ENCODE measurements at regions not wholly inside any gene's neighbourhood (a gene's known extent, or its start where the extent isn't known, plus 50 kb on each side); places are given as distances from the start of the nearest gene placed in this dataset.

DNA sequence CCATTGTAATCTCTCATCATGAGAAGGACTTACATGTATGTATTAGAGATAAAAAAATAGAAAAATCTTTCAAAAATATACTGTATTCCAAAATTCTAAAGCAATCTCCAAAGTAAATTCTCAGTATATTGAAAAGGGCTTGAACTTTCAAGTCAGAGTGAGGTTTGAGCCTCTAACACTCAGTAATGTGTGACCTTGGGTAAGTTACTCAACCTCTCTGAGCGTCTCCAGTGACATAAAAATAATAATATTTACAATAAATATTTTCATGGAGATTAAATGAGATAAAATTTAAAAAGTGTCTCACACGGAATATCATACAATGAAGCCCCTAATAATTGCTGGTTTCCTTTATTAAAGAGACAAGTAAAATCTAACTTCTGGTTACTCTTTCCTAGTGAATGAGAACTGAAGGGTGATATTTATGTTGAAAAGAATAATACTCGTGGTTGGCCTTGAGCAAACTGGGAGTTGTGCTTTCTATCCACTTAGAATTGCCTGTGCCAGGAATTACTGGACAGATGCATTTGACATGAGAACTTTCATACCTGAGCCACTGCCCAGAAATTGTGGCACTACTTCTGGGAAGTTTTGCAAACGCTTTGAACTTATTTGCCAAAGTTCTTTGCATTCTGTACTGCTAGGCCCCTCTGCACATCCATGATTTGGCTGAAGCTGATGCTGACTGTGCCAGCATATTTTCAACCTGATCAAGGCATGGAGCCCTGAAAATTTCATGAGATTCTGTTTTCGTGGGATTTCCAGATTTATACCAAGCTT is 933.7 kb downstream of the GALC start:
- no peak overlapping the region for H3K4me3 ChIP-seq (ENCODE audit: low read depth, low read length)
- TF ChIP-seq CTCF (IDR thresholded peaks at IDR 0.05; ENCODE audit: insufficient read depth, low read depth, low read length, missing control alignments): no peak
- no peak for DNase-seq (ENCODE audit: low read depth)

DNA sequence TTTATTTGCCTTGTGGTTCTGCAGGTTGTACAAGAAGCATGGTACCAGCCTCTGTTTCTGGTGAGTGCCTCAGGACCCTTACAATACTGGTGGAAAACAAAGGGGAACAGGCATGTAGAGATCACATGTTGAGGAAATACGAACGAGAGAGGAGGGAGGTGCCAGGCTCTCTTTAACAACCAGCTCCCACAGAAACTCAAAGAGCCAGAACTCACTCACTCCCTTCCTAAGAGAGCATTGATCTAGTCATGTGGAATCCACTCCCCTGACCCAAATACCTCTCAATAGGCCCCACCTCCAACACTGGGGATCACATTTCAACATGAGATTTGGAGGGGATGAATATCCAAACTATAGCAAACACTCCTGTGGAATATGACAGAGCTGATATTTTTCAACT is 938.0 kb downstream of the GALC start:
- TF ChIP-seq CTCF (IDR thresholded peaks at IDR 0.05; ENCODE audit: insufficient read depth, low read depth, low read length, missing control alignments): no peak
- DNase-seq (ENCODE audit: low read depth): no peak
- no peak overlapping the region for H3K4me3 ChIP-seq (ENCODE audit: low read depth, low read length)

DNA sequence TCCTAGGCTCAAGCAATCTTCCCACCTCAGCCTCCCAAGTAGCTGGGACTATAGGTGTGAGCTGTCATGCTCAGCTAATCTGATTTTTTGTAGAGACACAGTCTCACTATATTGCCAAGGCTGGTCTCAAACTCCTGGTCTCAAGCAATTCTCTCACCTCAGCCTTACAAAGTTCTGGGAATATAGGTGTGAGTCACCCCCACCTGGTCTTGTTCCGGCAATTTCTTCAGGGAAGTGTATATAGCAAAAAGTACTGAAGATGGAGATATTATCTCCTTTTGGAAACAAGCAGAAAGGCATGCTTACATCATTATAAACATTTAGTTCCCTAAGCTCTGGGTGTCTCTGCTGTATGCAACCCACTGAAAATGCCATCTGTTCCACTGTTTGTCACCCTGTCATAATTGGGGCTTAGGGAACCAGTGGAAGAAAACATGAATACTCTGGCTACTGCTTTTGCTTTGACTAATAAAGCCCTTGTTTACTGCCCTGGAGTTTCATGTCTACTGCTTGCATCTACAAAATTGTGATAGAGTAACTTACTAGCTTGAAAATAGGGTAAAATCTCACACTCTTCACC is 940.2 kb downstream of the GALC start:
- H3K4me3 ChIP-seq (ENCODE audit: low read depth, low read length): no peak overlapping the region
- TF ChIP-seq CTCF (IDR thresholded peaks at IDR 0.05; ENCODE audit: insufficient read depth, low read depth, low read length, missing control alignments): no peak
- no peak for DNase-seq (ENCODE audit: low read depth)

GRCh38 chr14:87050421-87050820 is 942.6 kb downstream of the GALC start:
- no peak overlapping the region for H3K4me3 ChIP-seq (ENCODE audit: low read depth, low read length)
- no peak for TF ChIP-seq CTCF (IDR thresholded peaks at IDR 0.05; ENCODE audit: insufficient read depth, low read depth, low read length, missing control alignments)
- DNase-seq (ENCODE audit: low read depth): no peak

GRCh38 chr14:87049950-87050349 is 943.0 kb downstream of the GALC start:
- DNase-seq (ENCODE audit: low read depth): peak; percentile 1
- H3K4me3 ChIP-seq (ENCODE audit: low read depth, low read length): no peak overlapping the region
- peak; percentile 15 for TF ChIP-seq CTCF (IDR thresholded peaks at IDR 0.05; ENCODE audit: insufficient read depth, low read depth, low read length, missing control alignments)

- no peak for DNase-seq (ENCODE audit: low read depth)
Observed at GRCh38 chr14:87046960-87047359, 946.0 kb downstream of the GALC start.

More at GRCh38 chr14:87046960-87047359, 946.0 kb downstream of the GALC start:
- no peak for TF ChIP-seq CTCF (IDR thresholded peaks at IDR 0.05; ENCODE audit: insufficient read depth, low read depth, low read length, missing control alignments)
- no peak overlapping the region for H3K4me3 ChIP-seq (ENCODE audit: low read depth, low read length)

All from GM12865 (cell line).